Occipital lobe (tissue), 1 donor: ENCODE measurements at regions not wholly inside any gene's neighbourhood (a gene's known extent, or its start where the extent isn't known, plus 50 kb on each side); places are given as distances from the start of the nearest gene placed in this dataset.
"Not testable (repeated sequence)": the region's sequence is repeated elsewhere in the genome, so short reads cannot be mapped to it uniquely, and the experiment has no call there.

Source experiments
- DNase-seq: peaks from one replicate; lab custom pipeline; 2025; lab: John Stamatoyannopoulos, UW

DNA sequence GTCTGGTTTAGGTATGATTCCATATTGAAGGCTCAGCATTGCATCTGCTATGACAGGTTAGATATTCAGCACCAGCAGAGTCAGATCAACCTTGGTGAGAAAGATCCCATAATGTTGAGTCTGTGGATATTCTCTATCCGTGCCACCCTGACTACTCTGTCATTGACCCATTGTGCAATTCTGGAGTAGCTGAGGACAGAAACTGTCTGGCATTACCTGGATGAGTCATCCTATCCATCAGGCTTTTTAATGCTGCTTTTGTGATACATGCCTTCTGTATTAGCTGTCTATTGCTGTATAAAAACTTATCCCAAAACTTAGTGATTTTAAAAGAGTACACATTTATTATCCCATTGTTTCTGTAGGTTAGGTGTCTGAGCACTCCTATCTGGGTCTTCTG lies 189.1 kb upstream of the FAT3 start:
- DNase-seq, result no peak

DNA sequence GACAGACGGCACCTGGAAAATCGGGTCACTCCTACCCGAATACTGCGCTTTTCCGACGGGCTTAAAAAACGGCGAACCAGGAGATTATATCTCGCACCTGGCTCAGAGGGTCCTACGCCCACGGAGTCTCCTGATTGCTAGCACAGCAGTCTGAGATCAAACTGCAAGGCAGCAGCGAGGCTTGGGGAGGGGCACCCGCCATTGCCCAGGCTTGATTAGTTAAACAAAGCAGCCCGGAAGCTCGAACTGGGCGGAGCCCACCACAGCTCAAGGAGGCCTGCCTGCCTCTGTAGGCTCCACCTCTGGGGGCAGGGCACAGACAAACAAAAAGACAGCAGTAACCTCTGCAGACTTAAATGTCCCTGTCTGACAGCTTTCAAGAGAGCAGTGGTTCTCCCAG lies 197.5 kb upstream of the FAT3 start:
- not testable (repeated sequence) for DNase-seq

- DNase-seq, result no peak
These were observed 198.0 kb upstream of the FAT3 start for GRCh38 chr11:92026664-92027063.

- DNase-seq, result no peak
These were observed 199.8 kb upstream of the FAT3 start for GRCh38 chr11:92024788-92025187.

- DNase-seq, result no peak
These were observed 202.1 kb upstream of the FAT3 start for GRCh38 chr11:92022499-92022898.

- no peak for DNase-seq
These were observed 206.3 kb upstream of the FAT3 start for GRCh38 chr11:92018332-92018731.

DNA sequence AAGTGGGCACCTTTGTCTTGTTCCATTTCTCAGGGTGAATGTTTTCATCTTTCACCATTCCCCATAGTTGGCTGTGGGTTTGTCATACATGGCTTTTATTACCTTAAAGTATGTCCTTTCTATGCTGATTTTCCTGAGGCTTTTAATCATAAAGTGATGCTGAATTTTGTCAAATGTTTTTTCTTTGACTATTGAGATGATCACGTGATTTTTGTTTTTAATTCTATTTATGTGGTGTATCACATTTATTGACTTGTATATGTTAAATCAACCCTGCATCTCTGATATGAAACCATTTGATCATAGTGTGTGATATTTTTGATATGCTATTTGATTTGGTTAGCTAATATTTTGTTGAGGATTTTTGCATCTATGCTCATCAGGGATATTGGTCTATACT lies 216.4 kb upstream of the FAT3 start:
- no peak for DNase-seq

GRCh38 chr11:92002568-92002967 lies 222.1 kb upstream of the FAT3 start:
- no peak for DNase-seq

DNA sequence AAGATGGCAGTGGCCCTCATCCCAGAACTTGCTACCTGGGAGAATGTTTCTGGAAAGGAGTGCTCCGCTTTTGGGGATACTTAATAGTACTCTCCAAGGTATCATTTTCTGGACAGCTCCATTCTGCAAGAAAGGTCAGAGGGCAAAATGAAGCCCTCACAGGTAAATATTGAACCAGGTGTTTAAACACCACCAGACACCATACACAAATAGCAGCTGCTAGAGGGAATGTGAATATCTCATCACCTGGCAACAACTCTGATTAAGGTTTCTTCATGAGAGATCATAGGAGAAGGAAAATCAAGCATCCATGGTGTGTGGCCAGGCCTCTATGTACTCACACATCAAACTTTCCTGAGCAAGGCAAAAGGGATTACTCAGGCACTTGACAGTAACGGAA lies 226.1 kb upstream of the FAT3 start:
- DNase-seq, result no peak

GRCh38 chr11:91997226-91997625 lies 227.4 kb upstream of the FAT3 start:
- no peak for DNase-seq

GRCh38 chr11:91996526-91996925 lies 228.1 kb upstream of the FAT3 start:
- DNase-seq, result no peak

DNA sequence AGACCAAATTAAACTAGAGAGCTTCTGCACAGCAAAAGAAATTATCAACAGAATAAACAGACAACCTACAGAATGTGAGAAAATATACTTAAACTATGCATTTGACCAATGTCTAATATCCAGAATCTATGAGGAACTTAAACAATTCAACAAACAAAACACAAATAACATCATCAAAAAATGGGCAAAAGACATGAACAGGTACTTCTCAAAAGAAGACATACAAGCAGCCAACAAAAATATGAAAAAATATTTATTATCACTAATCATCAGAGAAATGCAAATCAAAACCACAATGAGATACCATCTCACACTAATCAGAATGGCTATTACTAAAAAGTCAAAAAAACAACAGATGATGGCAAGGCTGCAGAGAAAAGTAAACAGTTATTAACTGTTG lies 236.2 kb upstream of the FAT3 start:
- not testable (repeated sequence) for DNase-seq

GRCh38 chr11:91986218-91986617 lies 238.4 kb upstream of the FAT3 start:
- DNase-seq, result no peak

DNA sequence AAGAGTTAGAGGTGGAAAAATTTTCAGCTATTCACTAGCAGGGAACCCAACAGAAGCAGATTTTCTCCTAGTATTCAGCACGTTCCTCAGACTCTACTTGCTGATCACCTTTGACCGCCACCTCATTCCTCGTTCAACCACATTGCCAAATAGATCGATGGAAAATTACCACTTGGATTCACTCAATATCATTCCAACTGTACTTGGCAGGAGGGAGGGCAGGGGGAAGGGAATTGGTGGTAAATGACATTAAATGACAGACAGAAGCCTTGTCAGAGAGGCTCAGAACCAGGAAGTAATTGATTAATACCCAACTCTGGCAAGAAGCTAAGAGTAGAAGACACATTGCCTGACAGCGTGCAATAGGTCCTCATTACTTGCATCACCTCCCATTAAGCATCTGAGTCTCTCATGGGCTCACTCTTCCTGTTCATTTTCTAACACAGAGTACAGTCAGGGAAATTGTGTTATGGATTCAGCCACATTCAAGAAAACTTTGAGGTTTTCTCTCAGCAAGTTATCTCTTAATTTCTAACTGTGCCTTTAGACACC lies 240.5 kb upstream of the FAT3 start:
- no peak for DNase-seq

GRCh38 chr11:91981995-91982394 lies 242.6 kb upstream of the FAT3 start:
- no peak for DNase-seq

GRCh38 chr11:91979775-91980174 lies 244.8 kb upstream of the FAT3 start:
- no peak for DNase-seq

GRCh38 chr11:91978747-91979146 lies 245.9 kb upstream of the FAT3 start:
- DNase-seq, result no peak

DNA sequence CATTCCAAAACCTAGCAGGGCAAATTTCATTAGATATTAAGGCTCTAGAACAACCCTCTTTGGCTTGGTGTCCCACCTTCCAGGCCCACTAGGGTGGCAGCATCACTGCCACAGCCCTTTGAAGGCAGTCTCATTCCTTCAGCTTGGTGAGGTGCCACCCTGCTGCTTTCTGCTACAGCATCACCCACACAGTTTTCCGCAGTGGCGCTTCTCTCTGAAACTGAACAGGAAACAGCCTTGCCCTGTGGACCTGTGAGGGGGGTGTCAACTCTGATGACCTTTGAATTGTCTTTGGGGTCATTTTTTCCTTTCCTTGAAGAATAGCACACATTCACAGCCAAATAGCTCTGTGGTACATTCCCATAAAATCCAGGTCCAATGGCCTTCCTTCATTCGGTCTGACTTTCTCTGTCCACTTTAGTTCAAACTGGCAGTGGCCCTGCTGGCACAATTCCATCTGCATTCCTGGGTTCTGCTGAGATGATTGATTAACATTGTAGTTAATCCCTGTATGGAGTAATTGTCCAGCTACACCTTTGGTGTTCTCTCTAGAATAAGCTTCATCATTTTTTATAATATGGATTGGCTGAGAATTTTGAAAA lies 251.9 kb upstream of the FAT3 start:
- DNase-seq, result no peak

- no peak for DNase-seq
These were observed 254.0 kb upstream of the FAT3 start for GRCh38 chr11:91970624-91971023.

- no peak for DNase-seq
These were observed 255.1 kb upstream of the FAT3 start for GRCh38 chr11:91969486-91969885.

- DNase-seq, result no peak
These were observed 256.9 kb upstream of the FAT3 start for GRCh38 chr11:91967691-91968045.

- DNase-seq, result no peak
These were observed 257.5 kb upstream of the FAT3 start for GRCh38 chr11:91967026-91967690.

DNA sequence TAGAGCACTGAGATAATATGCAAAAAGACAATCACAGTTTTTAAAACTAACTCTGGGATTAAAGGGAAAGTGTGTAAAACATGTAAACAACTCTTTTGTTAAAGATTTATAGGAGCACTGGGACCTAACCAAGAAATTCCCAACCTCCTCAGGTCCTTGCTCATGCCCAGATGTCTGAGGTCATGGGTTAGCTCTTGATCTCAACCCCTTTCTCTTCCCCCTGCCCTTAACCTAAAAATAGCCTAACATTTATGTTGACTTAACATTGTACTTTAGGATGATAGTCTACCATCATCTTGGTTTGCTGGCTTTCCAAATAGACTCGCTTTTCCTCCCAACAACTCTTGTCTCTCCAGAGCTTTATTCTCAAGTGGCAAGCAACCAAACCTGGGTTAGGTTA lies 258.2 kb upstream of the FAT3 start:
- no peak for DNase-seq
